EL (cell line): ENCODE measurements at regions not wholly inside any gene's neighbourhood (a gene's known extent, or its start where the extent isn't known, plus 50 kb on each side); places are given as distances from the start of the nearest gene placed in this dataset.
"Not testable (repeated sequence)": the region's sequence is repeated elsewhere in the genome, so short reads cannot be mapped to it uniquely, and the experiment has no call there.

Experiments used
- DNase-seq: peaks from one replicate; pipeline ENCODE4 v3.0.0-alpha.2; 2016

- no peak for DNase-seq
These were observed 1865.6 kb upstream of the FLRT2 start for GRCh38 chr14:83664389-83664788.

- DNase-seq: no peak
These were observed 1840.7 kb upstream of the FLRT2 start for GRCh38 chr14:83689265-83689664.

- DNase-seq: no peak
These were observed 1832.8 kb upstream of the FLRT2 start for GRCh38 chr14:83697099-83697498.

DNA sequence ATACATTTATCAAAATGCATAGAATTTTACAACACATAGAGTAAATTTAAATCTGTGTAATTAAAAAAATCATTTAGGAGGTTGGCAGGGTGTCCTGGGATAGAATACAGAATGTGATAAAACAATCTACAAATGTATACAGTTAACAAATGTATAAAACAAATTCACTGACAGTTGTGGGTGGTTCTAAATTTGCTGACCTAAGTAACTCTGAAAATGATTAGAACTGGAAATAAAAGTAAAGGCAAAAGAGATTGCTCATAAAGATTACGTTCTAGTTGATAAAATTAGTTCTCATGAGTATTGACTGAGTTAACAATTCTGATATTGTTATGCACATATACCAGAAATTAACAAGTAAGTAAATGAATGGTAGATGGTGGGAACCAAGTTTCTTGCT is 1827.3 kb upstream of the FLRT2 start:
- DNase-seq: no peak

GRCh38 chr14:83706231-83706954 is 1823.6 kb upstream of the FLRT2 start:
- peak; percentile 17 for DNase-seq

DNA sequence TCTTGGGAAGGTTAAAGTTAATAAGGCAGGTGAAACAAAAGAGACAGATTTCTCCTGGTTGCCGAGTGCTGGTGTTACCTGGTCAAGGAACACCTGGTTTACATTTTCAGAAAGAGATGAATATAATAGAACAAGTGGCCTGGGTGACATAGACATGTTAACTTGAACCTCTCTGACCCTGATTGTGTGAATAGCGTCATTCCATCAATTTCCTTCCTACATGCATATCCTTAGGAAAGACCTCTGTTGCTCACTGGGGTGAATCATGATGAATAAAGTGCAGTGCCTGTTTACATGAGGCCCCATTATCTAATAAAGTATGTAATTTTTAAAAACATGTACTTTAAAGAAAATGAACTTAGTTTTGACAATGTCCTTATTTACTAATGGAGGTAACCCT is 1822.9 kb upstream of the FLRT2 start:
- no peak for DNase-seq

- no peak for DNase-seq
These were observed 1820.8 kb upstream of the FLRT2 start for GRCh38 chr14:83709116-83709515.

DNA sequence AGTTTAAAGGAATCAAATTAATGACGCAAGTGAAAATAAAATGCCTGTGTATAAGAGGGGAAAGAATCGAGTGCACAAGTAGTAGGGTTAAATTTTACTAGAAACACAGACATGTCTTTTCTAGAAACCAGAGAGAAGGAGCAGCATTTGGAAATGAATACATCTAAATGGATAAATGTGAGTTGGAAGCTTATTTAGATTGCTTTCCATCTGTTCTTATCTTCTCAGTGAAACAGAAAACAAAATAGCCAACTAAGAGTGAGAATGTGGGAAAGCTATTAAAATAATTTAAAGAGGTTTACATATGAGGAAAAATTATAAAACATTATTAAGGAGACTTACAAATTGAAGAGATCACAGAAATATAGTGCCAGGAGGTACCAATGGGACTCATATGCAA is 1818.9 kb upstream of the FLRT2 start:
- DNase-seq: no peak

- no peak for DNase-seq
These were observed 1817.4 kb upstream of the FLRT2 start for GRCh38 chr14:83712418-83713129.

- DNase-seq: no peak
These were observed 1816.2 kb upstream of the FLRT2 start for GRCh38 chr14:83713732-83714131.

DNA sequence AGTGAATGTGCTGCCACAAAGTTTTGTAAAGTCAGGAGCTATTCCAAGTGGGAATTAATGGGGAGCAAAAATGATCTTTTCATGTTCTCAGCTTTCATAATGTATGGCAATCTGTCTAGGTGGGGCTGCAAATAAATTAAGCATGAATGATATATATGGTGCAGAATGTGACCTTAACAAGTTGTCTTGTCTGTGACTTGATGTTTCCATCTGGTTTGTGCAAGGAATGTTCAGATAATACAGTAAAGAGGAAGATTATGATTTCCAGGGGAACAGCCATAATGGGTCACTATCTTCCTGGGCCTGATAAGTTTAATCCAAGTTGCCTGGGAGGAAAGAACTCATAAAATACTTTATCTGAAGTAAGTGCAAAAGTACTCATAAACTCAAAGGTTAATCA is 1815.8 kb upstream of the FLRT2 start:
- no peak for DNase-seq

DNA sequence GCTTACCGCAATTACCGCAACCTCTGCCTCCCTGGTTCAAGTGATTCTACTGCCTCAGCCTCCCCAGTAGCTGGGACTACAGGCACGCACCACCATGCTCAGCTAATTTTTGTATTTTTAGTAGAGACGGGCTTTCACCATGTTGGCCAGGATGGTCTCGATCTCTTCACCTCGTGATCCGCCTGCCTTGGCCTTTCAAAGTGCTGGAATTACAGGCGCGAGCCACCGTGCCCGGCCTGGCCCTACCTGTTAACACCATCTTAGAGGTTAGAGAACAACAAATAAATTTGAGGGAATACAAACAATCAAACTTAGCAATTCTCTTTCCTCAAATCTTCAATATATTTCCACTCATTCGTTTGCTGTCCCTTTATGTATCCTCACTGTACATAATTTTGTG is 1810.5 kb upstream of the FLRT2 start:
- DNase-seq: not testable (repeated sequence)

DNA sequence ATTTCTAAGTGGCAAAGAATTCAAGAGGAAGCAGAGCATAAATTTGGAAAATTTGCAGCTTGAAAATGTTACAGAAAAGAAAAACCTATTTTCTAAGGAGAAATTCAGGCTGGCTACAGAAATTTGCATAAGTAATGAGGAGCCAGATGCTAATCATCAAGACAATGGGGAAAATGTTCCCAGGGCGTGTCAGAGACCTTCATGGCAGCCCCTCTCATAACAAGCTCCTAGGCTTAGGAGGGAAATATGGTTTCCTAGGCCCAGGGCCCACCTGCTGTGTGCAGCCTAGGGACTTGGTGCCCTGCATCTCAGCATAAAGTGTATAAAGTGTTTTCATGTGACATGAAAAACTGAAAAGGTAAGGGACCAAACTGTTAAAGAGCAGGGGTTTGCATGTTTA is 1796.3 kb upstream of the FLRT2 start:
- DNase-seq: no peak

- no peak for DNase-seq
These were observed 1795.5 kb upstream of the FLRT2 start for GRCh38 chr14:83734431-83734830.

DNA sequence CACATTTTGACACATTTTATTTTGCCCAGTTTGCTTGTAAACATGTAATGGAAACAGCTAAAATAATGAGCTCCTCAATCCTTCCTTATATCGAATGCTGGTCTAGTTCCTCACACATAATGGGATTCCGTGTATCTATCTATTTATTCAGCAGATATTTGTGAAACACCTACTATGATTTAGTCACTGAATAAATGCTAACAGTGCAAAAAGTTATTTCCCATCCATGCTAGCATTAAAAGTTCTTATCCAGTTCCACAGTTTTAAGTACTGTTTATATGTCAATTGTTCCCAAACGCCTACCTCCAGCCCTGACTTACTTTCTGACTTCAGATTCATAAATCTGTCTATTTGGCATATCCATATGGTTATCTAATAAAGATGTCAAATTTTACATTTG is 1788.7 kb upstream of the FLRT2 start:
- no peak for DNase-seq

- no peak for DNase-seq
These were observed 1785.7 kb upstream of the FLRT2 start for GRCh38 chr14:83744224-83744623.

DNA sequence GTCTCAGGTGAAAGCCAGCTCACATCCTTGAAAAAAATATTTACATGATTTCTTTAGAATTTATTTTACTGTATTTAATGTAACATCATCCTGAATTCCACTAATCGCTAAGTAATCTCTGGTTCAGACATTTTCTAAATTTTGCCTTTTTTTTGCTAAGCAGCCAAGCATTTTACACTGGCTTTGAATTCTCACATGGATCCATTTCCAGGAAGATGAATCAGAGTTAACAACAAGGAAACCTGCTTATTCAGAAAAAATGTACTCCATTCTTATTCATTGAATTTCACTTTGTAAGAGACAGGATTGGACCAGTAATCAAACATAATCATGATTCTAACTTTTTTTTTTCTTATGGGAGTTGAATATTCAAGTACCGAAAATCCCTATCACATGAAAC is 1785.1 kb upstream of the FLRT2 start:
- DNase-seq: no peak

DNA sequence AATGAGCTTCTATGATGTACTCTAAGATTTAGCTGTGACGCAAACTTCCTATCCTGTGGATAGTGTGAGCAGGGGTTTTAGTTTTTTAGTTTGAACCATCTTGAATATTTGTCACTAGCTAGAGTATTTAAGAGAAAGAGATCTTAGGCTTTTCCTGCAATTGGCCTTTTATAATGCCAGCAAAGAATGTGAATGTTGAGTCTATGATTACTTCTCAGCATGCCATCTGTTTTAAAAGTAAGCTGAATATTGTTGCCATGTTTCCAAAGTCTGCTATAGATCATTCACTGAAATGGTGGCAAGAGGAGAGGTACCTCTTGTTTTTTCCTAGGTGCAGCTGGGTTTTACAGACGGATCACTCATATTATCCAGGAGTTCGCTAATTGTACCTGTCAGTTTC is 1783.6 kb upstream of the FLRT2 start:
- no peak for DNase-seq

- DNase-seq: peak; percentile 26
These were observed 1772.0 kb upstream of the FLRT2 start for GRCh38 chr14:83757916-83758315.

DNA sequence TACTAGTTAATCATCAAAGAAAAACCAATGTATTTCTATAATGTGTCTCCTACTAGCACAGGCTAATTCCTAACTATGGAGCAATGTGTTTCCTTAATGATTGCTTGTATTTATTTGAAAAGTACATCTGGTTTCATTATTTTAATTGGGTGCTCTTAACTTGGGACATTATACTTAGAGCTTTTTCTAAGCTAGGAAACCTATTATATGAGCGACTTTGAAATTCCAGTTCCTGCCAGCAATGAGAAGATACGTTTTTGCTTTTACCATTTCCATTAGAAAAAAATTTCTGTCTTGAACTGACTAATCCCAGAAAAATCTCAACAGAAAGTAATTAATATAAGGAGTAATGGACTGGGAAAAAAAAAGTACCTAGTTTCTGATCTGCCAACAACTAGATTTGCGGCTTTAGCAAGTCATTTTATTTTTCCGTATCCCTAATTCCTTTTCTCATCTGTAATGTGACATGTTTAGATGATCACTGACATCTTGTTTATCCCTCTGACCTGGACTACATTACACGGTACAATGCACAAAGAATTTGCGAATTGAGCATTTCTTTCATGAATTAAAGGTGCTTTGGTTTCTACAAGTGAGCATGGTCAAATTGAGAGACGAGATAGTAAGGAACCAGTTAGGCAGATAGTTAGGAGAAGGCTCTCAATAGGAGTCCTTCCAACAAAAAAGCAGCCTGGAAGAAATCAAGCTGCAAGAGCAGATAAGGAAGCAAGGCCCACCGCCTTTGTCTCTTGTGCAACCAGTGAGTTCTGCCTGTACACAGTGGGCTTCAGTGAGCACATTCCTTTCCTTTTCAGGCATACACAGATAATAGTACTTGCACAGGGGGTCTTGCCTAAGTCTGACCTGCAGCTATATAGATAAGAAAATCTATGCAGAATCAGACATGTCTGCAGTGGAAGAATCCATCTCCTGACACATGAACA is 1765.0 kb upstream of the FLRT2 start:
- no peak for DNase-seq

- DNase-seq: no peak
These were observed 1752.4 kb upstream of the FLRT2 start for GRCh38 chr14:83777516-83777915.

DNA sequence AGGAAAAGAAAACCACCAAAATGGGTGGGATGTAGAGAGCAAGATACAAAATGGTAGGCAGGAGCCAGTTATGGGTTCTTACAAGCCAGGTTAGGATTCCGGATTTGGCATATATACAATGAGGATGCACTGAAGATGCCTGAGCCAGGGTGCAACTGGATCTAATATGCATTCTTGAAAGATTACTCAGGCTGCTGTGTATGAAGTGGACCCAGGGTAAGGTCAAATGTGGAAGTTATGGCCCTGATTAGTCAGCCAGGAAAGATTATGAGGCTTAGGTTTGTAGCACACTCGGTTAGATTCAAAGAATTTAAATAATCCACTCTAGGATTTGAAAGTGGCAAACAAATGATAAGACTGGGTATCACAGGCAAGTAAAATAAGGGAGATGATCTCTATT is 1750.7 kb upstream of the FLRT2 start:
- peak; percentile 82 for DNase-seq

GRCh38 chr14:83780321-83780720 is 1749.6 kb upstream of the FLRT2 start:
- DNase-seq: no peak

DNA sequence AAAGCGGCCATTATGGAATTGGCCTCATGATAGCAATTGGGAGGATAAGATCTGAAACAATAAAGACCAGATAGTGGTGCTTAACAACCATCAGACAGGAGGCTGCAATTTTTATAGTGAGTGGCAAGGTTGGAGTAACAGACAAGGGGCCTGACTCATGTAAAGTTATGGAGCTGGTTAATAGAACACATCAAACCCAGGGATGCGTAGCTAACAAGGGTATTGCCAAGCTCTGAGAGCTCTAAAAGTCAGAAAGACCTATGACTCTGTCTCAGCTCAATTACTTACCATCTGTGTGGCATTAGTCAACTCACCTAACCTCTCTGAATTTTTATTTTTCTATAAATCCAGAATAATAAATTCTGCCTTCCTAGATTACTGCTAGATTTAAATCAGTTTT is 1731.5 kb upstream of the FLRT2 start:
- no peak for DNase-seq
